ENCODE measurements at regions not wholly inside any gene's neighbourhood (a gene's known extent, or its start where the extent isn't known, plus 50 kb on each side); places are given as distances from the start of the nearest gene placed in this dataset.

- no peak overlapping the region for H3K27ac Mint-ChIP-seq
- TF ChIP-seq CTCF (IDR thresholded peaks at IDR 0.05) = no peak
- no peak for DNase-seq
- ChIA-PET POLR2A (no interaction called here), CTCF (no interaction called here)
- peaks cover 1% of the 10 kb centered on the region for H3K9me3 Mint-ChIP-seq
- intact Hi-C loops (cut with micrococcal nuclease) = no loop called here
- no peaks in the 10 kb centered on the region for H3K4me1 Mint-ChIP-seq (ENCODE audit: low read depth)
- H3K4me3 Mint-ChIP-seq = no peak overlapping the region
- ATAC-seq = no peak
- H3K27me3 Mint-ChIP-seq = peaks cover 9% of the 10 kb centered on the region
- H3K36me3 Mint-ChIP-seq (ENCODE audit: low read depth) = no peaks in the 10 kb centered on the region
These were observed 290.8 kb downstream of the DYSF start for GRCh38 chr2:71743995-71744675.

DNA sequence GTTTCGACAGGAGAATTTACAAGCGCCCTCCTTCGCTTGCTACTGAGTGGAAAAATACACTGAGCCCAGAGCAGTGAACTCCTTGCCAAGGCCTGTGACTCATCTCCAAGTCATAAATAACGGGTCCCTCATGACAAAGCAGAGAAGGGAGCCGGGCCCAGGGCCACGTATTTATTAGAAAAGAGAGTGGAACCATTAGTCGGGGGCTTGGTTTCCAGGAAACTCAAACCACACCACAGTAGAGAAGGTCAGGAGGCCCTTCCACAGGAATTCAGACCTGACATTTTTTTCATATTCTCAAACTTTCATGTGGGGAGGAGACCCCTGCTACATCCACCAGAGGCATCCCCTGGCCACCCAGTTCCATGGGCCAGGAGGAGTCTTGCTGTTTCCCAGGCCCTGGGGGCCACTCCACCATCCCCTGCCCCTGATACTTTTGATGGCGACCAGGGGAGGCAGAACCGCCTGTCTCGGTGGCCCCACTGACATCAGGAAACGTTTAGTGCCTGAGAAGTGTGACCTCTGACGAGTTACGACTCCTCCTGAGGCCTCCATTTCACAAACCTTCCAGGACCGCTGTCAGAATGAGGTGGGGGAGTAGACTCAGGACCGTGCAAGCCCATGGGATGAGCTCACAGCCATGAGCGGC is 289.7 kb downstream of the DYSF start:
- peaks cover 5% of the 10 kb centered on the region for H3K27me3 Mint-ChIP-seq
- H3K4me1 Mint-ChIP-seq (ENCODE audit: low read depth) = no peaks in the 10 kb centered on the region
- ATAC-seq = peak; percentile 64
- H3K9me3 Mint-ChIP-seq = peaks cover 1% of the 10 kb centered on the region
- no peak overlapping the region for H3K27ac Mint-ChIP-seq
- CTCF ChIA-PET = no interaction called here
- POLR2A ChIA-PET = no interaction called here
- H3K36me3 Mint-ChIP-seq (ENCODE audit: low read depth) = no peaks in the 10 kb centered on the region
- DNase-seq = peak; percentile 36
- no peak overlapping the region for H3K4me3 Mint-ChIP-seq
- intact Hi-C loops (cut with micrococcal nuclease) = no loop called here
- TF ChIP-seq CTCF (IDR thresholded peaks at IDR 0.05) = no peak

DNA sequence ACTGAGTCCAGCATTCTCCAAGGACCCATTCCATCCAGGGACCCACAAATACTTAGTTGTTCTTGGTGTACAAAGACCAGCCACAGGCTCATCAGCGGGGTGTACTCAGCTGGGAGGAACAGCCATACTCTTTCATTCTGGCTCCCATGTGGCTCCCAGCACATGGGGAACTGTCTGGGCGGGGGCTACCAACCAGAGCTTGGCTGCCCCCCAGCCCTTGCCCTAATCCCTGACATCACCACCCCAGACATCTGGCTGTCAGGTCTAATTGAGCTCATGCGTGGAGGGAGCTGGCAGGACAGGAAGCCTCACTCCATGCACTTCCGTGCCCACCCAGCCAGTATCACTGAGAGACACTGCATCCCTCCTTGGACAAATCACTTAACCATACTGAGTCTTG is 283.6 kb downstream of the DYSF start:
- Mint-ChIP-seq H3K4me1 (ENCODE audit: low read depth) (no peaks in the 10 kb centered on the region), H3K4me3 (no peak overlapping the region), H3K27me3 (peaks cover 8% of the 10 kb centered on the region), H3K36me3 (ENCODE audit: low read depth) (no peaks in the 10 kb centered on the region), H3K9me3 (peaks cover 5% of the 10 kb centered on the region), H3K27ac (no peak overlapping the region)
- CTCF ChIA-PET = no interaction called here
- TF ChIP-seq CTCF (IDR thresholded peaks at IDR 0.05) = no peak
- no peak for DNase-seq
- POLR2A ChIA-PET = no interaction called here
- ATAC-seq = no peak
- intact Hi-C loops (cut with micrococcal nuclease) = no loop called here

DNA sequence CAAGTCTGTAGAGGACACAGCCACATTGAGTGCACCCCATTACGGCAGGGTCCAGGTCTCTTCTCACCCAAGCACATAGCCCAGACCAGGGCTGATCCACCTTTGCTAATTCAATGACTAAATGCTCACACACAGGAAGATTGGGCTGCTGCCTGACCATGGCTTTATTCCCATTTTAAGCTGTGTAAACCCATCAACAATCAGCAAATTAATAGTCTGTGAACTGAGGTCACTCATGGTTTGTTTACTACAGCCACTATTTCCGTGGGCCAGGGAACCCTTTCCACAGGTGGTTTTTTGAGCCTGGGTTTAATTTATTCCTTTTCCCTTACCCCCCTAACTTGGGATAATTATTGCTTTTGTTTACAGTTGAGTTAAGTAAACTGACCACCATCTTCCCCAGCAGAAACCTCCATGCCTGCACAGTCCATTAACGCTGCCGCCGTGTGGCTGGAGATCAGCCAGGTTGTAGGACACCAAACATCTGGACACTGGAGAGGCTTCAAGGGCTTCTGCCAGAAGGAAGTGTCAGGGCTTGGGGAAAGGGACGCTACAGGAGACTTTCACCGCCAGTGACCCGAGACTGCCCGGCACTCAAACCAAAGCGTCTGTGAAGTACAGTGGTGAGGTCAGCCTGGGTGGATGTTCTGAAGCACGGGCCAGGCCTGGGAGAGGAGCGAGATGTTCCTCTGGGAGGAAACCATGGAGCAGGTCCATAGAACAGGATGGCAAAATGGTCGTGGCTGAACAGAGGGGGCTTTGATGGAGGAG is 282.9 kb downstream of the DYSF start:
- Mint-ChIP-seq H3K9me3 (peaks cover 5% of the 10 kb centered on the region), H3K4me3 (no peak overlapping the region), H3K27me3 (peaks cover 10% of the 10 kb centered on the region), H3K27ac (no peak overlapping the region), H3K4me1 (ENCODE audit: low read depth) (no peaks in the 10 kb centered on the region), H3K36me3 (ENCODE audit: low read depth) (no peaks in the 10 kb centered on the region)
- no peak for DNase-seq
- POLR2A ChIA-PET = no interaction called here
- intact Hi-C loops (cut with micrococcal nuclease) = no loop called here
- CTCF ChIA-PET = no interaction called here
- TF ChIP-seq CTCF (IDR thresholded peaks at IDR 0.05) = no peak
- no peak for ATAC-seq
